H1 (cell line): ENCODE measurements at regions not wholly inside any gene's neighbourhood (a gene's known extent, or its start where the extent isn't known, plus 50 kb on each side); places are given as distances from the start of the nearest gene placed in this dataset.

Experiments
- ATF2 ChIP-seq: IDR thresholded peaks from 2 replicates; pipeline ENCODE4 v1.6.1; 2012; ENCODE audit warnings: low read length, inconsistent platforms
- ATF3 ChIP-seq: IDR thresholded peaks from 2 replicates; pipeline ENCODE4 v1.6.1; 2011; ENCODE audit warnings: low read depth, mild to moderate bottlenecking, low read length; ENCODE audit not compliant: insufficient read depth
- CHD7 ChIP-seq: fragments of 300-600 bp; sonication (generic); IDR thresholded peaks from 2 replicates; pipeline ENCODE4 v1.7.1; 2012; ENCODE audit warnings: low read length, moderate library complexity, mild to moderate bottlenecking, inconsistent platforms; ENCODE audit not compliant: insufficient replicate concordance
- E2F6 ChIP-seq: IDR thresholded peaks from 2 replicates; pipeline ENCODE4 v1.6.1; 2012; ENCODE audit warnings: inconsistent platforms
- FOSL1 ChIP-seq: IDR thresholded peaks from 2 replicates; pipeline ENCODE4 v1.6.1; 2011; ENCODE audit warnings: mild to moderate bottlenecking, low read depth, low read length, moderate library complexity; ENCODE audit not compliant: insufficient read depth
- HDAC2 ChIP-seq, 2 experiments: fragments of 300-600 bp in 1 of 2; sonication (generic) in 1 of 2; IDR thresholded peaks; 2 replicates each; pipeline ENCODE4 v1.6.1; 2011 to 2012; ENCODE audit warnings: low read depth in 2 of 2, low read length in 2 of 2, mild to moderate bottlenecking in 2 of 2, moderate library complexity in 2 of 2, borderline replicate concordance in 1 of 2, inconsistent platforms in 1 of 2
- HDAC6 ChIP-seq: IDR thresholded peaks from one replicate; pipeline ENCODE4 v1.7.1; 2012; ENCODE audit warnings: low read depth, mild to moderate bottlenecking, inconsistent platforms, low read length, moderate library complexity
- JUND ChIP-seq: IDR thresholded peaks from 2 replicates; pipeline ENCODE4 v1.6.1; 2011; ENCODE audit warnings: mild to moderate bottlenecking, improper control_type of control experiment, low read length

GRCh38 chr3:194984066-194984465 is 286.9 kb downstream of the XXYLT1 start (continued):
- TF ChIP-seq CHD7 (no peak), JUND (no peak), ATF2 (no peak), ATF3 (no peak), HDAC2 (IDR thresholded peaks at IDR 0.05; ENCODE audit: borderline replicate concordance in 1 of 2, low read depth in 2 of 2, low read length in 2 of 2) (no peak), FOSL1 (no peak), HDAC6 (no peak), E2F6 (no peak)
- TF ChIP-seq, all 59 proteins: peak for 0
